ENCODE measurements at regions not wholly inside any gene's neighbourhood (a gene's known extent, or its start where the extent isn't known, plus 50 kb on each side); places are given as distances from the start of the nearest gene placed in this dataset.

DNA sequence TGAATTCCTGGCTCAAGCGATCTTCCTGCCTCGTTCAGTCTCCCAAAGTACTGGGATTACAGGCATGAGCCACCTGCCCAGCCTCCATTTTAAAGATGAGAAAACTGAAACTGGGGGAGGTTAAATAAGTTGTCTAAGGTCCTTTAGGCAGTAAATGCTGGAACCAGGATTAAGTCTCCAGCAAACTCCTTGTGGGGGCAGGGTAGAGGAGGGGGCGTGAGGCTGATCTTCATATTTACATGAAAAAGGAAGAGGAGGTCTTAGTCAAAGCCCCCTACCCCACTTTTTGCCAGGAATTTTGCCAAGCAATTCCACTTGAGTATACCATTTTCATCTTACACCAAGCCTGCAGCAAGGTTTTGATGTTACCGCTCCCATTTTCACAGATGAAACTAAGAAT lies 76.6 kb upstream of the NR4A3 start:
- Histone ChIP-seq H3K14ac (ENCODE audit: insufficient read length) (no peak overlapping the region), H3K23ac (ENCODE audit: insufficient read length) (no peak overlapping the region), H2BK12ac (ENCODE audit: low read depth, low read length) (peak overlapping the region; percentile 9; the same call in 1 of the 2 replicates), H3K18ac (ENCODE audit: extremely low read depth, low read length) (no peak overlapping the region), H3K79me2 (ENCODE audit: control insufficient read depth in 1 of 2, insufficient read depth in 2 of 2, low read length in 2 of 2) (no peaks in the 10 kb centered on the region), H3K56ac (replicated peaks; ENCODE audit: insufficient read length, low read depth, low read length) (no peak overlapping the region), H4K8ac (ENCODE audit: extremely low read depth, insufficient read depth, low read length) (no peak overlapping the region), H4K20me1 (replicated peaks in 1 of 2; ENCODE audit: control insufficient read depth in 1 of 2, insufficient read depth in 2 of 2, low read length in 2 of 2) (no peaks in the 10 kb centered on the region), H2BK20ac (ENCODE audit: low read length) (no peak overlapping the region), H3K4me1 (replicated peaks in 1 of 4; ENCODE audit: control insufficient read depth in 3 of 4, insufficient read depth in 4 of 4, low read length in 3 of 4) (peaks cover 0 to 4% (median 0%) of the 10 kb centered on the region in 4 experiments; a peak in 2 of 7 replicates), H3K36me3 (ENCODE audit: control insufficient read depth in 2 of 4, insufficient read depth in 4 of 4, low read length in 3 of 4) (no peaks in the 10 kb centered on the region), H3K23me2 (ENCODE audit: low read depth, low read length) (no peaks in the 10 kb centered on the region), H4K5ac (ENCODE audit: insufficient read length, low read depth, low read length) (no peak overlapping the region), H2AK5ac (ENCODE audit: low read depth, low read length) (no peak overlapping the region), H3K27ac (ENCODE audit: low read depth, low read length) (no peak overlapping the region), H3K79me1 (ENCODE audit: low read depth, low read length) (no peaks in the 10 kb centered on the region), H3K9ac (replicated peaks in 1 of 4; ENCODE audit: extremely low read depth in 1 of 4, low read depth in 3 of 4, low read length in 3 of 4) (no peak overlapping the region), H4K91ac (replicated peaks; ENCODE audit: insufficient read length, low read length) (no peak overlapping the region), H2BK5ac (ENCODE audit: low read depth, low read length) (no peak overlapping the region), H3K4me2 (ENCODE audit: insufficient read depth in 1 of 2, low read depth in 2 of 2, low read length in 2 of 2) (peak overlapping the region; percentile 21 to 31; a peak in 2 of 4 replicates), H2BK15ac (ENCODE audit: low read length) (no peak overlapping the region), H3K9me3 (ENCODE audit: insufficient read depth in 2 of 2, low read depth in 1 of 2, low read length in 1 of 2) (no peaks in the 10 kb centered on the region), H2BK120ac (replicated peaks; ENCODE audit: low read depth, low read length) (no peak overlapping the region), H2AFZ (ENCODE audit: low read length) (peak overlapping the region; percentile 48), H3K4ac (replicated peaks; ENCODE audit: insufficient read length, low read depth, low read length) (no peak overlapping the region), H3K27me3 (replicated peaks in 1 of 4; ENCODE audit: control insufficient read depth in 3 of 4, extremely low read depth in 1 of 4, insufficient read depth in 3 of 4, low read length in 3 of 4) (no peaks in the 10 kb centered on the region), H3K4me3 (ENCODE audit: extremely low read depth in 1 of 4, insufficient read depth in 2 of 4, low read depth in 3 of 4, low read length in 4 of 4) (peak overlapping the region in 1 of 4 experiments; percentile 20; a peak in 1 of 8 replicates)
- no peak for FAIRE-seq
- WGBS, 2 experiments (ENCODE audit: extremely low coverage in 1 of 2, insufficient coverage in 1 of 2, insufficient read length in 1 of 2, insufficient replicate concordance in 2 of 2, low coverage in 1 of 2, low lambda C conversion rate in 2 of 2, missing lambda C conversion rate in 1 of 2) = 74% methylated on average over 4 of the region's 4 CpGs; no CpG with 5 or more reads in 1 of the 2 experiments
- POLR2A ChIA-PET (ENCODE audit: partially characterized antibody) = interaction anchor here (0.6 kb wide), 1 partner anchor 80 kb away, joined by 3 read pairs; no protein-coding TSS in a partner anchor
- TF ChIP-seq, protein P1, sequence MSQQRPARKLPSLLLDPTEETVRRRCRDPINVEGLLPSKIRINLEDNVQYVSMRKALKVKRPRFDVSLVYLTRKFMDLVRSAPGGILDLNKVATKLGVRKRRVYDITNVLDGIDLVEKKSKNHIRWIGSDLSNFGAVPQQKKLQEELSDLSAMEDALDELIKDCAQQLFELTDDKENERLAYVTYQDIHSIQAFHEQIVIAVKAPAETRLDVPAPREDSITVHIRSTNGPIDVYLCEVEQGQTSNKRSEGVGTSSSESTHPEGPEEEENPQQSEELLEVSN (IDR thresholded peaks at IDR 0.05) = no peak
- no peak for TF ChIP-seq POU5F1 (IDR thresholded peaks at IDR 0.05; ENCODE audit: low read depth, low read length)
- no peak for DNase-seq (ENCODE audit: low read depth in 1 of 2, low spot score in 2 of 2)
- CTCF ChIA-PET (ENCODE audit: partially characterized antibody) = no interaction called here
